ENCODE measurements at regions not wholly inside any gene's neighbourhood (a gene's known extent, or its start where the extent isn't known, plus 50 kb on each side); places are given as distances from the start of the nearest gene placed in this dataset.

GRCh38 chr18:51588616-51589015 is 391.1 kb upstream of the MEX3C start:
- TF ChIP-seq CTCF (conservative IDR thresholded peaks at IDR 0.05; ENCODE audit: low read depth, low read length), result no peak
- no peak for TF ChIP-seq EZH2 (IDR thresholded peaks at IDR 0.05; ENCODE audit: borderline replicate concordance, low read depth, low read length, poor library complexity, severe bottlenecking)

Data from A673 (cell line).